T-helper 9 cell (primary cell): ENCODE measurements at regions not wholly inside any gene's neighbourhood (a gene's known extent, or its start where the extent isn't known, plus 50 kb on each side); places are given as distances from the start of the nearest gene placed in this dataset.

Source experiments
- DNase-seq: peaks from one replicate; pipeline ENCODE4 v3.0.0-alpha.2; 2020

- no peak for DNase-seq
Observed at GRCh38 chr10:128537834-128538330, 411.7 kb upstream of the MKI67 start.

GRCh38 chr10:128538671-128539070, 412.4 kb upstream of the MKI67 start:
- DNase-seq, result no peak

- no peak for DNase-seq
Observed at GRCh38 chr10:128539510-128540127, 413.4 kb upstream of the MKI67 start.

DNA sequence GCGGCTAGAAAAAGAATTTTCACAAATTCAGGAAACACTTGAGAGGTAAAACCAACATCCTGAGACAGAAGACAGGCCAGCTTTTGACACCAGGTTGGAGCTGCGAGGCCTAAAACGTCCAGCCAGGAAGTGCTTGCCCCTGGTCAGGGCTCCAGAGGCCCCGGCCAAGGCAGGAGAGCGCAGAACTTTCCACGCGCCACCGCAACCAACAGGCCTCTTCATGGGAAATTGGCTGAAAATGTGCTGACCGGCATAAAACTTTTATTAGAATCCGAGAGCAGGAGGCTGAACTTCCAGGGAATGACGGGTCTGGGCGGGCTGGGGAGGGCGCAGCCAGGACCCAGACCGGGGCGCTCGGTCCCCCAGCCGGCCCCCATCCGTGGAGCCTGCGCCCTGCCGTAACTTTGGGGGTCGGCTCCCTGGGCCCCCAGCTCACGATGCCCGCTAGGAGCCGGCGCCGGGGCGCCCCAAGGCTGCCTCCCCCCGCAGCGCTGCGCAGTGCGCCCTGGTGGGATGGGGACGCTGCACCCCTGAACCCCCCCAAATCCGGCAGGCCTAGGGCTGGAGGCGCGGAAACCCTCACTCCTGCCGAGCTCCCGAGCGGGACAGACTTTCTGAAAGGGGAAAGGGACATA, 414.0 kb upstream of the MKI67 start:
- no peak for DNase-seq

- no peak for DNase-seq
Observed at GRCh38 chr10:128540781-128541761, 414.8 kb upstream of the MKI67 start.

- DNase-seq, result no peak
Observed at GRCh38 chr10:128541926-128542475, 415.8 kb upstream of the MKI67 start.

DNA sequence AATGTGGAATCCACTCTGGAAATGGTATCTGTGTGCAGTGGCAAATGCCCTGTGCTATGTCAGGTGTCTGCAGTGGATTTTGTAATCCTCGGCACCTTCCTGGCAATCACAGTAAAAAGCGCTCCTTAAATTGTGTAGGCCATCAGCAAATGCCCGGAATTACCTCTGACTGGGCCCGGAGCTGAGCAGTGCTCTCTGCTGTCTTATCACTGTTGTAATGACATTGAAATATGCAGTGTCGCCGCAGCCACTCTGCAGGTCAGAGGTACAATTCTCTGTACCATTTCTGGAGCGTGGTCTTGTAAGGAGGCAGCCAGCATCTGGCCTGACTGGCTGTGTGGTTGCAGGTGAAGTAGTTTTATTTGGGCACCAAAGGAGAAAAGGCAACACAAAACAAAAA, 416.4 kb upstream of the MKI67 start:
- DNase-seq, result no peak

DNA sequence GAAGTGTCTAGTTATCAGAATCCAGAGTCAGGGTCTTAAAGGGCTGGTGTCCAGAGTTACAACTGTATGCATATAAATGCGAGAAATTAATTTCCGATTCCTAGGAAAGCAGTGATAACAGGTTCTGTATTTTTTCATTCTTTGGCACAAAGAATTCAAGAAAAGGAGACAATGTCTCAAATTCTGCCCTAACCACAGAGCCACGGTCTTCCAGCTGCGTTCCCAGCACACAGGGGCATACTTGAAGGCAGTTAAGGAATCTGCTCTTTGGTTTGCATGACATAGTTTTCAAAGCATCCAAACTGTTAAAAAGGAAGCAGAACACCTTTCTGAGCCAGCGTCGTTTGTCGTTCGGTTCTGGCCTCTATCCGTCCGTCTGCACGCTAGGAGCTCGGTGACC, 416.9 kb upstream of the MKI67 start:
- no peak for DNase-seq

DNA sequence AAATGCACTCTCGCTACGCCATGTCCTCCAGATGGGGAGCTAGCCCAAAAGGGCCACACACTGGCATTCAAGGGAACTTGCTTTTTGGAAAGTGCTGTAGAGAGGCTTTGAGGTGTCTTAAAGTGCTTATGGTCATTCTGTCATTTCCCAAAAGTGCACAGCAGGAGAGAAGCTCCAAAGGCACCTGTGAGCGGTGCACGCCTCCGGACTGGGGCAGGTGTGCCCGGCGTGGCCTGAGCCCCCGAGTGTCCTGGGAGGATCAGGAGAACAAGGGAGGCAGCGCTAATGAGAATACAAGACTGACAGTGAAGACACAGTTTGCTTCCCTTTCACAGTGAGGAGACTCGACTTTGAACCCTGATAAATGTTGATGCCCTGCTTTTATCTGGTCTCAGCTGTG, 419.0 kb upstream of the MKI67 start:
- no peak for DNase-seq

- no peak for DNase-seq
Observed at GRCh38 chr10:128546651-128547165, 420.5 kb upstream of the MKI67 start.

GRCh38 chr10:128549101-128549608, 422.9 kb upstream of the MKI67 start:
- no peak for DNase-seq

- no peak for DNase-seq
Observed at GRCh38 chr10:128550045-128550444, 423.8 kb upstream of the MKI67 start.

DNA sequence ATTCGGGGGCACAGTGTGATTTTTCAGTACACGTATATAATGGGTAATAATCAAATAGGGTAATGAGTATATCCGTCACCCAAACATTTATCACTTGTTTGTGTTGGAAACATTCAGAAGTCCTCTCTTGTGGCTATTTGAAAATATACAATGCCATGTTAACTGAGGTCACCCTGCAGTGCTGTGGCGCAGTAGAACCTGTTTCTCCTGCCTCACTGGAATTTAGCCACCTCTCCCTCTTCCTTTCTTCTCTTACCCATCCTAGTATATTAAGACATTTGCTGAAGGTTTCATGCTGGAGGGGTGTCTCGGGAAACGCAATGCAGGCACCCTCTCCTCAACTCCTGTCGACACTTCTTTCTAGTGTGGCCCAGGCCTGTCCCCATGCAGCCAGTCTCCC, 425.3 kb upstream of the MKI67 start:
- no peak for DNase-seq

DNA sequence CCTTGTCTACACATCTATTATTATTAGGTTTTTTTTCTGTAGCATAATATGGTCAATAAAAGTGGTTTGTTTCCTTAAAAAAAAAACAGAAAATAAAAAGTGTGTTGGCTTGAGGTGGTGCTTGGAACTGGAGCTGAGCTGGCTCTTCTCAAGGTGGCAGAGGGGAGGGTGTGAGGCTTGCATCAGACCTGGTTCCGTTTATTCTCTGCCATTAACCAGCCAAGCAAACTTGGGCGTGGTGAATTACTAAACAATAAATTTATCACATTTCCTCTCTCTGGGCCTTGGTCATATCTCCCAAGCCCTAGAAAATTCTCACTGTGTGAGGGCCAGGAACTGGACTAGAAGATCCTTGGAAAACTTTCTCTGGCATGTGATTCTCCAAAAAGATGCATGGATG, 427.5 kb upstream of the MKI67 start:
- no peak for DNase-seq

GRCh38 chr10:128556182-128557110, 430.2 kb upstream of the MKI67 start:
- no peak for DNase-seq

DNA sequence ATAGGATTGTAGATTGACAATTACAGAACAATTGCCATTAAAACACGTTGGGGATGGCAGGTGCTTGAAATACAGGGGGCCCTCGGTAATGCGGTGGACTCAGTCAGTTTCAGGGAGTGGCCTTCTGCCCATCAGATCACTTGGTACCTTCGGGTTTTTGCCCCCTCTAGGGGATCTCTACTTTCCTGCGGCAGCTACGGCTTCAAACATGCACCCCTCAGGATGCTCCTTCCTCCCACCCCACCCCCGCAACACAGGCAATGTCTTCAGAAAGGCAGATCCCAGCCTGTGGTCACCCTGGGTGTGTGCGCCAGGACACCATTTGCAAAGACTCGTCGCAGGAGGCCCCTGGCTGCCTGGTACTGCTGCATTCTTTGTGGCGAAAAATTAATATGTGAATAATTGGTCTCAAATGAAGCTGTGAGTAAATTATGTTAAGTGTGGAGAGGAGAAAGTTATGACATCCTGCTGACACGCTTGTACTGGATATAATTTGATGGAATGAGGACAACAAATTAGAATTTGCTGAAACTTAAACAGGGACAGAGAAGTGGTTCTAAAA, 431.0 kb upstream of the MKI67 start:
- DNase-seq, result no peak

DNA sequence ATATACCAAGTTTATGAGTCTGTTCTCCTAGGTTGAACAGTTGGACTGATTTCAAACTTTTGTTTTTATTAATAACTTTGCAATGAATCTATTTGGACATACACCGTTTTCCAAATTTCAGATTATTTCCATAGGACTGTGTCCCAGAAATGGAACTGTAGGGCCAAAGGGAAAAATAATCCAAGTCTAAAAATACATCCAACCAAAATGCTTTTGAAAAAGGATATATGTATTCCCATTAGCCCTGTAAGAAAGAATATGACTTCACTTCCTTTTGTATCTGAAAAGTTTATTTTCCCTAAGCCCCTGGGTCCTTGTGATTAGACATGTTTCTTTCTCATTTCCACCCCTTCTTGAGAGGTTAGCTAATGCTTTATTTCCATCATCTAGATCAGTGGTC, 434.2 kb upstream of the MKI67 start:
- no peak for DNase-seq

DNA sequence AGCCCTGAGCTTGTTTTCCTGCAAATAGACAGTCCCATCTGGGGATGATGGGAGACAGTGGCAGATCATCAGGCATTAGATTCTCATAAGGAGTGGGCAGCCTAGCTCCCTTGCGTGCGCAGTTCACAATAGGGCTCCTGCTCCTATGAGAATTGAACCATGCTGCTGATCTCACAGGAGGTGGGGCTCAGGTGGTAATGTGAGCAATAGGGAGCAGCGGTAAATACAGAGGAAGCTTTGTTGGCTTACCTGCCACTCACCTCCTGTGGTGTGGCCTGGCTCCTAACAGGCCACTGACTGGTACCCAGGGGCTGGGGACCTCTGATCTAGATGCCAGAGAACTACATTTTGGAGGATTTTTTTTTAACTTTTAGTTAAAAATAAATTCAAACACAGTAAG, 434.8 kb upstream of the MKI67 start:
- DNase-seq, result no peak

DNA sequence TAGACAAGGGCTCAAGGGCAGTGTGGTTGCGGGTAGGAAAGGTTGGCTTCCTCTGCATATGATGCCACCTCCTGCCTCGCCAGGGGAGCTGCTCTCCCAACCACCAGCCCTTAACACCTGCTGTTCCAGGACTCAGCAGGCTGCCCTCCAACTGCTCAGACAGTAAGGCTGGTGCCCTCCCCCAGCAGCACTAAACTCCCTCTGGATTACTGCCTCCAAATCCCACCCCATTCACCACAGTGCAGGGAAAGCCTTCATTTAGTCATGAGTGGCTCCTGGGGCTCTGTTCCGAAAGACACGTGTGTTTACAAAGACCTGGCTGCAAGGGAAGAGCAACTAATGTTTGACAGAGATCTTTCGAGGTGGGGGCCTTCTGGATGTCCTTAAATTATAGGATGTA, 437.2 kb upstream of the MKI67 start:
- DNase-seq, result no peak

DNA sequence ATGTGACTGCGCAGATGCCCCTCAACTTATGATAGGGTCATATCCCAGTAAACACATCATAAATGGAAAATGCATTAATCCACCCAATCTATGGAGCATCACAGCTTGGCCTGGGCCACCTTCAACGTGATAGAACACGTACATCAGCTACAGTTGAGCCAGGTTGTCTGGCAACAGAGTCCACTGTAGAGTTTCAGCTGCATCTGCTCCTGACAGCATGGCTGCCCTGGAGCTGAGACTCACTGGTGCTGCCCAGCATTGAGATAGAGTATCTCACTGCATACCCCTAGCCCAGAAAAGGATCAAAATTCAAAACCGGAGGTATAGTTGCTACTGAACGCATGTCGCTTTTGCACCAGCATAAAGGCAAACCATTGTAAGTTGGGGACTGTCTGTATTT, 437.7 kb upstream of the MKI67 start:
- no peak for DNase-seq

DNA sequence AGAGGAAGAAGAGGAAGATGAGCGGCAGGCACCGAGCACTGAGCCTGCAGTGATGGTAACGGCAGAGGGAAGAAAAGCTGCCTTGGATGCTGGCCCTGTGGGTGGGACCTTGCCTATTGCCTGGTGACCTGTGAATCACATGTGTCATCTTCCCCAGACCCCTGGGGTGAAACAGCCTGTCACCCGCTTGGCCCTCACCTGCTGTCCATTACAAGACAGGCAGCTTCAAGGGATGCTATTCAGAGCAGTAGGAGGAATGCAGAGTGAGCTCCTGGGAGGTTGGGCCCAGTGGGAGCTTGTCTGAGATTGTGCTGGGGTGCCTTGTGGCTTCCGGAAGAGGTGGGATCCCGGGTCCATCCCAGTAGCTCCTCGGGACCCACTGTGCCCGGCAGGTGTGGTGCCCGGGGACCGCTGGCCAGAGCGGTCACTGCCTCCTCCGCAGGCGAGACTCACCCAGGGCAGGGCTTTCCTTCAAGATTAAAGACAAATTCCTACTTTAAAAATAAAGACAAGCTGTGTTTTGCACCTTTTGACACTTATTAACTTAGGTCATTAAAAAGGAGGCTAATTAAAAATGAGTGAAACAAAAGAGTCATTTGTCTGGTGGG, 440.2 kb upstream of the MKI67 start:
- DNase-seq, result no peak
